ENCODE measurements at regions not wholly inside any gene's neighbourhood (a gene's known extent, or its start where the extent isn't known, plus 50 kb on each side); places are given as distances from the start of the nearest gene placed in this dataset.

DNA sequence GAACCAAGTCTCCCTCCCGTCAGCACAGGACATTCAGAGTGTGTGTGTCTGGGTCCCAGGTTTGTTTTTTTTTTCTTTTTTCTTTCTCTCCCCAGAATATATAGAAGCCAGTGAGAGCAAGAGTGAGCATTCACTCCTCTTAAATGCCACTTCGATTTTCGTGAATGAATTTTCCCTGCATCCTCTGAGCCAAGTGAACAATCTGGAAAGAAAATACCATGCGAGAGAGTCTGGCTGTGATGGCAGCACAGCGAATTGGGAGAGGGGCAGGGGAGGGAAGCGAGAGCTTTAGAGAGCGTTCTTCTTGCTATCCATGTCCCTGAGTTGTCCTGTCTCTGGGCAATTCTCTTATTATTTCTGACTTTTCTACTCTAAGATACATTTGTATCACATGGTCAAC is 76.0 kb upstream of the RAB3GAP2 start:
- no peak for TF ChIP-seq POLR2A (IDR thresholded peaks at IDR 0.05)
- TF ChIP-seq, protein P1, sequence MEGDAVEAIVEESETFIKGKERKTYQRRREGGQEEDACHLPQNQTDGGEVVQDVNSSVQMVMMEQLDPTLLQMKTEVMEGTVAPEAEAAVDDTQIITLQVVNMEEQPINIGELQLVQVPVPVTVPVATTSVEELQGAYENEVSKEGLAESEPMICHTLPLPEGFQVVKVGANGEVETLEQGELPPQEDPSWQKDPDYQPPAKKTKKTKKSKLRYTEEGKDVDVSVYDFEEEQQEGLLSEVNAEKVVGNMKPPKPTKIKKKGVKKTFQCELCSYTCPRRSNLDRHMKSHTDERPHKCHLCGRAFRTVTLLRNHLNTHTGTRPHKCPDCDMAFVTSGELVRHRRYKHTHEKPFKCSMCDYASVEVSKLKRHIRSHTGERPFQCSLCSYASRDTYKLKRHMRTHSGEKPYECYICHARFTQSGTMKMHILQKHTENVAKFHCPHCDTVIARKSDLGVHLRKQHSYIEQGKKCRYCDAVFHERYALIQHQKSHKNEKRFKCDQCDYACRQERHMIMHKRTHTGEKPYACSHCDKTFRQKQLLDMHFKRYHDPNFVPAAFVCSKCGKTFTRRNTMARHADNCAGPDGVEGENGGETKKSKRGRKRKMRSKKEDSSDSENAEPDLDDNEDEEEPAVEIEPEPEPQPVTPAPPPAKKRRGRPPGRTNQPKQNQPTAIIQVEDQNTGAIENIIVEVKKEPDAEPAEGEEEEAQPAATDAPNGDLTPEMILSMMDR (IDR thresholded peaks at IDR 0.05 in 4 of 5, conservative IDR thresholded peaks at IDR 0.05 in 1 of 5), result no peak

All from gastrocnemius medialis (tissue), 4 donors.